GM12878 (cell line): ENCODE measurements at regions not wholly inside any gene's neighbourhood (a gene's known extent, or its start where the extent isn't known, plus 50 kb on each side); places are given as distances from the start of the nearest gene placed in this dataset.

ENCODE experiments used
- ATAC-seq: fragments of 200-7000 bp; cut with Tn5 transposase; 3 replicates; pipeline ENCODE4 v1.9.1; 2020; ENCODE audit warnings: mild to moderate bottlenecking, moderate library complexity
- BruUV-seq: library from RNA; stranded (reverse); fragments of 400-500 nt; replicated peaks from 2 replicates; lab custom pipeline; 2021; lab: Mats Ljungman, UMichigan
- CTCF ChIA-PET: fragments of 300-600 bp; sonication (Branson Sonifier 250); formaldehyde crosslinking; extraction: SDS; loops from one replicate; lab custom pipeline; 2021; ENCODE audit warnings: inconsistent platforms; lab: Yijun Ruan, JAX
- POLR2A ChIA-PET: fragments of 350-600 bp; formaldehyde crosslinking; extraction: SDS; loops from one replicate; lab custom pipeline; 2021; ENCODE audit warnings: inconsistent platforms; lab: Charles Lee
- RAD21 ChIA-PET: fragments of 300-600 bp; sonication (Branson Sonifier 250); formaldehyde crosslinking; loops from one replicate; lab custom pipeline; 2023; ENCODE audit warnings: antibody characterized with exemption; ENCODE audit not compliant: unreplicated experiment; lab: Charles Lee
- SMC1A ChIA-PET: fragments of 300-600 bp; sonication (Branson Sonifier 250); formaldehyde crosslinking; loops from one replicate; lab custom pipeline; 2023; ENCODE audit not compliant: unreplicated experiment, uncharacterized antibody; lab: Charles Lee
- DNase-seq: peaks from one replicate; pipeline ENCODE4 v3.0.0-alpha.2; 2011; ENCODE audit warnings: low read depth, low spot score
- FAIRE-seq: peaks from 3 replicates; lab custom pipeline; 2011; peaks lifted over from hg19 to GRCh38; lab: Jason Lieb, UNC
- H2AFZ ChIP-seq: 2 replicates; pipeline ENCODE4 v1.6.0; 2011; ENCODE audit warnings: low read depth, low read length, control low read depth; ENCODE audit not compliant: control insufficient read depth
- H3K27ac ChIP-seq: 2 replicates; pipeline ENCODE4 v1.5.1; 2011; ENCODE audit warnings: control low read depth; ENCODE audit not compliant: control insufficient read depth, insufficient read depth
- H3K27me3 ChIP-seq, 2 experiments: replicated peaks in 1 of 2; 2 replicates each; pipeline versions ENCODE4 v1.6.0 to v1.6.1; 2011; ENCODE audit warnings: low read length in 1 of 2; ENCODE audit not compliant: control insufficient read depth in 2 of 2, insufficient read depth in 2 of 2
- H3K36me3 ChIP-seq, 2 experiments: 2 replicates each; pipeline ENCODE4 v1.5.1; 2011; ENCODE audit warnings: low read length in 1 of 2; ENCODE audit not compliant: control insufficient read depth in 2 of 2, insufficient read depth in 2 of 2
- H3K4me1 ChIP-seq: 2 replicates; pipeline ENCODE4 v1.6.1; 2011; ENCODE audit warnings: mild to moderate bottlenecking, low read length, moderate library complexity, mixed read lengths; ENCODE audit not compliant: control insufficient read depth, insufficient read depth
- H3K4me2 ChIP-seq: 2 replicates; pipeline ENCODE4 v1.6.0; 2011; ENCODE audit warnings: control low read depth; ENCODE audit not compliant: control insufficient read depth, insufficient read depth
- H3K4me3 ChIP-seq: fragments of 200-600 bp; sonication (generic); 2 replicates; pipeline ENCODE4 v1.5.1; 2016
- H3K79me2 ChIP-seq: 2 replicates; pipeline ENCODE4 v1.6.0; 2011; ENCODE audit warnings: low read length; ENCODE audit not compliant: control insufficient read depth, insufficient read depth
- H3K9ac ChIP-seq: 2 replicates; pipeline ENCODE4 v1.8.0; 2011; ENCODE audit warnings: low read length, control low read depth, mixed read lengths; ENCODE audit not compliant: control insufficient read depth, insufficient read depth
- H3K9me3 ChIP-seq: replicated peaks from 3 replicates; pipeline ENCODE4 v1.5.1; 2011; ENCODE audit warnings: mild to moderate bottlenecking, low read length; ENCODE audit not compliant: control insufficient read depth, insufficient read depth
- H4K20me1 ChIP-seq: 2 replicates; pipeline ENCODE4 v1.6.0; 2011; ENCODE audit not compliant: control insufficient read depth, insufficient read depth
- ATF2 ChIP-seq: IDR thresholded peaks from 2 replicates; pipeline ENCODE4 v1.6.1; 2012; ENCODE audit warnings: low read length, inconsistent platforms
- BACH1 ChIP-seq: fragments of 450-650 bp; IDR thresholded peaks from 2 replicates; pipeline ENCODE4 v1.6.1; 2017; ENCODE audit warnings: mild to moderate bottlenecking, borderline replicate concordance
- CEBPB ChIP-seq, 2 experiments: fragments of 150-350 bp in 1 of 2; IDR thresholded peaks; 2 replicates each; pipeline ENCODE4 v1.6.1; 2012 to 2014; ENCODE audit warnings: low read depth in 2 of 2, low read length in 2 of 2, borderline replicate concordance in 1 of 2, inconsistent platforms in 1 of 2
- CUX1 ChIP-seq: IDR thresholded peaks from 2 replicates; pipeline ENCODE4 v1.6.1; 2012; ENCODE audit warnings: improper control_type of control experiment, low read depth, low read length; ENCODE audit not compliant: insufficient replicate concordance
- DPF2 ChIP-seq: fragments of 450-650 bp; IDR thresholded peaks from 2 replicates; pipeline ENCODE4 v1.6.1; 2017; ENCODE audit warnings: mild to moderate bottlenecking
- EZH2 ChIP-seq: IDR thresholded peaks from 2 replicates; pipeline ENCODE4 v1.6.1; 2012; ENCODE audit warnings: low read depth, mild to moderate bottlenecking, control low read depth, inconsistent platforms, low read length, borderline replicate concordance; ENCODE audit not compliant: control insufficient read depth
- HDAC2 ChIP-seq: fragments of 200-600 bp; sonication (generic); IDR thresholded peaks from 2 replicates; pipeline ENCODE4 v1.6.1; 2017
- WGBS: methylation state at CpG from one replicate; pipeline ENCODE4 v1.1.6; 2016; ENCODE audit warnings: low lambda C conversion rate; ENCODE audit not compliant: insufficient replicate concordance, insufficient coverage; ENCODE audit errors: missing lambda C conversion rate; 5-methylcytosine and 5-hydroxymethylcytosine counted together
- in situ Hi-C: fragments of 300-500 bp; cut with MboI; formaldehyde crosslinking; loops from 9 replicates; pipeline ENCODE4 v1.14.3; 2018; ENCODE audit warnings: mixed read lengths
- intact Hi-C: fragments of 100-400 bp; cut with micrococcal nuclease; formaldehyde crosslinking; loops from one replicate; pipeline ENCODE4 v1.14.2; 2022; ENCODE audit not compliant: unreplicated experiment
- TF ChIP-seq, protein P1 (sequence below): fragments of 450-650 bp; IDR thresholded peaks from 2 replicates; pipeline ENCODE4 v1.6.1; 2017; ENCODE audit warnings: low read depth, mild to moderate bottlenecking, moderate library complexity

DNA sequence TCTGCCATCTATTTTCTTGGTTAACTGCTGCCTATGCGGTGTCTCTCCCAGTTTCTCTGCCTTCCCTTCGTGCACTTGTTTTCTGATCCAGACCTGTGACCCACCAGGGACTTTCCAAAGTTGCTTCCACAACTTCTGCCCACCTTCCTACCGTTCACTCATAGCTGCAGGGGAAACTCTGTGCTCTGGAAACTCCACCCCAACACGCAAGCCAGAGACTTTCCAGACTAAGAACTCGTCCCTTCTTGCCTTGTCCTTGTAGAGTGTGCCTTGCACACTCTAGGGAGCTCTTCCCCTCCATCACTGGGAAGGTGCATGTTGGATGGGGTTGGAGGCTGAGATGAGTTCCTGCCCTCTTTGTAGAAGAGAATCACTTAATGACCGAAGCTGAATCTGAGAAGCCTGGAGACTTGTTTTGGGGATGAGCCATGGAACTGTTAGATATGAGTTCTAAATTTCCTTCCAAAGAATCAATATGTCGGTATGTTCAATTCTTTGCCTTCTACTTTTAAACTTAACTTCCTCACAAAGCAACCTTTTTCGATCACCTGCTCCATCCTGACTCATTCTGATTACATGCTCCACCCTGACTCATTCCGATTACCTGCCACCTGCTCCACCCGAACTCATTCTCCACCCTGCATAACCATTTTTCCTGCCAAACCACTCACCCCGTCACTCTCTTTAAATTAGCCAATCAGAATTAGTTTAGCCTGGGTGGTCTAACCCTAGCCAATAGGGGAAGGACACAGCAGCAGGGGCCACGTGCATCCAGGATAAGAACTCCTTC, 82.1 kb upstream of the CAPRIN2 start:
- H3K9me3 ChIP-seq: no peaks in the 10 kb centered on the region
- SMC1A ChIA-PET: no interaction called here
- no peak for ATAC-seq
- H3K27ac ChIP-seq: no peak overlapping the region
- TF ChIP-seq, protein P1, sequence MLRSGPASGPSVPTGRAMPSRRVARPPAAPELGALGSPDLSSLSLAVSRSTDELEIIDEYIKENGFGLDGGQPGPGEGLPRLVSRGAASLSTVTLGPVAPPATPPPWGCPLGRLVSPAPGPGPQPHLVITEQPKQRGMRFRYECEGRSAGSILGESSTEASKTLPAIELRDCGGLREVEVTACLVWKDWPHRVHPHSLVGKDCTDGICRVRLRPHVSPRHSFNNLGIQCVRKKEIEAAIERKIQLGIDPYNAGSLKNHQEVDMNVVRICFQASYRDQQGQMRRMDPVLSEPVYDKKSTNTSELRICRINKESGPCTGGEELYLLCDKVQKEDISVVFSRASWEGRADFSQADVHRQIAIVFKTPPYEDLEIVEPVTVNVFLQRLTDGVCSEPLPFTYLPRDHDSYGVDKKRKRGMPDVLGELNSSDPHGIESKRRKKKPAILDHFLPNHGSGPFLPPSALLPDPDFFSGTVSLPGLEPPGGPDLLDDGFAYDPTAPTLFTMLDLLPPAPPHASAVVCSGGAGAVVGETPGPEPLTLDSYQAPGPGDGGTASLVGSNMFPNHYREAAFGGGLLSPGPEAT: no peak
- no peak for TF ChIP-seq DPF2
- TF ChIP-seq, all 136 proteins: peak for 0
- no peaks in the 10 kb centered on the region for H4K20me1 ChIP-seq
- ChIA-PET POLR2A (no interaction called here), CTCF (interaction anchor here (0.7 kb wide), 1 partner anchor 185 kb away, joined by 3 read pairs; no protein-coding TSS in a partner anchor), RAD21 (no interaction called here)
- intact Hi-C loops (no loop called here), in situ Hi-C loops (no loop called here)
- no peak overlapping the region for H3K4me3 ChIP-seq
- H3K27me3 ChIP-seq: no peaks in the 10 kb centered on the region; a peak in 2 of 4 replicates
- no peak overlapping the region for H2AFZ ChIP-seq
- 21% methylated on average over 12 of the region's 12 CpGs for WGBS
- no peaks in the 10 kb centered on the region for H3K36me3 ChIP-seq
- no TSS peak for BruUV-seq
- no peak overlapping the region for H3K4me2 ChIP-seq
- H3K4me1 ChIP-seq: no peaks in the 10 kb centered on the region
- FAIRE-seq (no peak), DNase-seq (no peak)
- no peaks in the 10 kb centered on the region for H3K79me2 ChIP-seq
- no peak overlapping the region for H3K9ac ChIP-seq

- Histone ChIP-seq H3K4me3 (no peak overlapping the region), H3K27me3 (no peaks in the 10 kb centered on the region; a peak in 2 of 4 replicates), H3K27ac (no peak overlapping the region), H3K9me3 (no peaks in the 10 kb centered on the region), H3K36me3 (no peaks in the 10 kb centered on the region), H3K79me2 (no peaks in the 10 kb centered on the region), H3K4me1 (no peaks in the 10 kb centered on the region), H2AFZ (no peak overlapping the region), H3K9ac (no peak overlapping the region), H3K4me2 (no peak overlapping the region), H4K20me1 (no peaks in the 10 kb centered on the region)
- ChIA-PET POLR2A (no interaction called here), SMC1A (no interaction called here), RAD21 (no interaction called here), CTCF (no interaction called here)
- in situ Hi-C loops (no loop called here), intact Hi-C loops (no loop called here)
- ATAC-seq (no peak), DNase-seq (no peak), FAIRE-seq (no peak)
- 52% methylated on average over 4 of the region's 4 CpGs for WGBS
- BruUV-seq: no TSS peak
- no peak for TF ChIP-seq CEBPB (IDR thresholded peaks at IDR 0.05; ENCODE audit: borderline replicate concordance in 1 of 2, low read depth in 2 of 2, low read length in 2 of 2)
- no peak for TF ChIP-seq CUX1
- TF ChIP-seq HDAC2: no peak
- no peak for TF ChIP-seq ATF2
- TF ChIP-seq BACH1: no peak
- TF ChIP-seq EZH2: no peak
These were observed 80.5 kb upstream of the CAPRIN2 start for GRCh38 chr12:30835216-30835615.
